GM21717 (cell line): ENCODE measurements at regions not wholly inside any gene's neighbourhood (a gene's known extent, or its start where the extent isn't known, plus 50 kb on each side); places are given as distances from the start of the nearest gene placed in this dataset.
"Not testable (repeated sequence)": the region's sequence is repeated elsewhere in the genome, so short reads cannot be mapped to it uniquely, and the experiment has no call there.

Source experiments
- ATAC-seq: cut with Tn5 transposase; IDR thresholded peaks from one replicate; pipeline ENCODE4 v1.9.1; 2021; ENCODE audit warnings: mild to moderate bottlenecking, moderate library complexity; ENCODE audit not compliant: unreplicated experiment

DNA sequence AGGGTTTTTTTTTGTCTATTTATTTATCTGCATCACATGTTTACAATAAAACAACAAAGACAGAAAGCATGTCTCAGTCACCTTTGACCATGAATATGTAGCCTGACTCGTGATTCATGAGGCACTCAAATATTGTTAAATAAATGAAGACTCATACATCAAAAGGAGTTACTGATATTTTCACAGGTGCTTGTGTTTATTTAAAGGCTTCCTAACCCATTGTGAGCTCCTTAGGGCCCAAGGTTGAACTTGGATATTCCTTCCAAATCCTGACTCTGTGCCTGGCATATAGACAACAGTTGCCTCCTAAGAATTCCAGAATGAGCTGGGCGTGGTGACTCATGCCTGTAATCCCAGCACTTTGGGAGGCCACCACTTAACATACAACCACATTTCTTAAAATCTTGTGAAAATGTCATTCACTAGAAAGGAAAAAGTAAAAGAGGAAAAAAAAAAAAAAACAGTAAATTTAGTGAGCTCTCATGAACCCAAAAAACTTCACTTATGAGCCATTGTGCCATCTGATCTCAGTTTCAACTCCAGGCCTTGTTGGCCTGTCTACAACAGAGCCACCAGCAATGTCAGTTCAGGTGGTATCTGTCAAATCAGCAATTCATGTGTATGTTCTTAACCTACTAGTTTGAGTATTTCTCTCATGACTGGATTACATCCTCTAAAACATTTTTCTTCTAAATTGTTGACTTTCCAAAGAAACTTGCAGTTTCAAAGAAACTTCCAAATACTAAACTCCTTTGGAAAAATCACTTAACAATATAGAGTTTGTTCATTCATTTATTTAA, 162.7 kb upstream of the MARCKS start:
- ATAC-seq: no peak

DNA sequence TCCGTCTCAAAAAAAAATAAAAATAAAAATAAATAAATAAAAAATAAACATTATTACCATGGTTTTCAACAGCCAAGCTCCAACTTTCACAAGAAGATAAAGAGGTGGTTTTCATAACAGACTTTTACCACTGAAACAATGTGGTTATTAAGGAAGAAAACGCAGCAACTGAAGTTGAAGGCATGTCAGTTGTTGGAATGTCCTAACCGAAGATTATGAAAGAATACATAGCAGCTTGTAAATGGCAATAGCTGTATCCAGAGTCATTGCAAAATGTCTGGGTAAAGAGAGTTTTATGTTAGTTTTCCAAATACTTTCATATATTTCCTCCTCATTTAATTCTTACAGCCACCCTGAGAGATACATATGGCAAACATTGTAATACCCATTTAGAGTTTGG, 161.6 kb upstream of the MARCKS start:
- ATAC-seq: no peak

DNA sequence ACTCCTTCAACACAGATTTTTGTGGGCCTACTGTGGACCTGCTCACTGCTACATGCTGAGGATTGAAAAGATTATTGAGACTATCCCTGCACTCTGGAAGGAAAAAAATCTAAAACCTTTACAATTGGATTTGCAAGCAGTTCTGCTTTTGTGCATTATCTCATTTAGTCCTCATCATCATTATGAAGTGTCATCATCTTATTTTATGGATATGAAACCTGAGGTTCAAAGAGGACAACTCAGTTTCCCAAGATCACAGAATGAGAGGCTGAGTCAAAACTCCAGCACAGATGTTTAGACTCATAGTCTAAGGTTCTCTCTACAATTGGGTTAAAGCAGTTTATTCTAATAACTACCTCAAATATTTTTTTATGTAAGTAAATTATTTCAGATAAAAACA, 160.2 kb upstream of the MARCKS start:
- no peak for ATAC-seq

DNA sequence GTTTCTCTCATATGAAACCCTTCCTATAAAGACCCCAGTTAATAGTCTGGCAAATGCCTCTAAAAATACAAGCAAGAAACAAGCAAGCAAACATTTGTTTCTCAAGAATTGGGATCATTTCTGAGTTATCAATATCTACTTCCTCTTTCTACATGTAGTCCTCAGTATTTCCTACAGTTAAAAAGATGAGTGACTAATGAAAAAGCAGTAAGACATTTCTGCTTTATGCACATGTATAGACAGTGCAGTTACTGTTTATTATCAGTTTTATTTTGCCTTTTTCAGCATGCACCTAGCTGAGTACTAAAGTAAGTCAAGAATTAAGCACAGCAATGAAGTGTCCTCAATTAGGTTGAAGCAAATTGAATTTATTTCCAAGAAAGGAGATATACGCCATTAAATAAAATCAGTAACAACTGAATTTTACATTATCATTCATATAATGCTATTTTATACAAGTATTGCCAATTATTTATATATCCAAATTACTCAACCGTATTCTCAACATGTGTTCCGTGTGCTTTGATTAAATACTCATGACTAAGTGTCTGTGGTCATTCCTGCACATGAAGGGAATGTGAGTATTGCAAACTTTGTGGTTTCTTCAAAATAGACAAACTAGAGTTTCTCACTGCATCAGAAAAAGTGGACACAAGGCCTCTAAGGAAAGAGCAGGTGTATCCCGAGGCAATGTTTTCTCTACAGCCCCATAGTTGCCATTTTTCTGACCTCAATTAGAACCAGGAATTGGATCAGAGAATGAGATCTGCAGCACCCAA, 159.3 kb upstream of the MARCKS start:
- no peak for ATAC-seq

DNA sequence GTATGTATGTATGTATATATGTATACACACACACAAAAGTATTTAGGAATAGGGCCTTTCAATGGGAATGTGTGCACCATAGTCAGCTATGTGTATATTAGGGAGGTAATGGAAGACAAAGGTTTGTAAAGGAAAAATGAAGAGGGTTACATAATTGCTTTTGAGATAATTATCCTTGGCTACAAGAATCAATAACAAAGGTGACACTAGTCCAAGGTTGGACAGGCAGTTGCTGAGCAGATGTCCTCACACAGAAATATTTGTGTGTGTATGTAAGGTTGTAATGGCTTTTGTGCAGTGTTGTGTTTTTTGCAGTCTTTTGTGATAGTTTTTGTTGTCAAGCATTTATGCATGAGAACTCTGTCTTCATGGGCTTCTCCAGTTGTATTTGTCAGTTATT, 157.9 kb upstream of the MARCKS start:
- no peak for ATAC-seq

DNA sequence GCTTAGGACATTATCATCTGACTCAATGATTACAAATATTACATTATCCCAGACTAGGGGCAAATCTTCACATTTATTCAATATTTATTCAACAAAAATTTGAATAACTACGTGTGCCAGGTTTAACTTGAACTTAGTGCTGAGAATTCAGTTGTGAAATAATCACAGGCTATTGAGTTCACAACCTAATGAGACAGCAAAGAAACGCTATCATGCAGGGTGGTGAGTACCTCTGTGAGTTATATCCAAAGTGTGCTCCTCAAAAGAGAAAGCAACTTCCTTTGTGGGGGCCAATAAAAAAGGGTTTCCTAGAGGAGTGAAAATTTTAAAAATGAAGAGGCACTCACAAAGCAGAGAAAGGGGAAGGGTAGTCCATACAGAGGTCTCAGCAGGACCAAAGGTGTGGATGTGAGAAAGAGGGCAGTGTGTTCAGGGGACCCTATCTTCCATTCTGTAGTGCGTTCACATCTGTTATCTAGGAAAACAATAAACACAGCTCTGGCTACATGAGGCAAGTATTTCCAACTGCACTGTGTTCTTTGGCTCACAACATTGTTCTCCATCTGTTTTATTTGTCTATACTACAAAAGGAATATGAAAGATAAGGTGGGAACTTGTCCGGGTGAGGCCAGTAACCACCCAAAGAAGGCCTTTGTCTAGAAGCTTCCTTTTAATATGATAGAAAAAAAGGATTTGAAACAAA, 155.4 kb upstream of the MARCKS start:
- ATAC-seq: no peak

DNA sequence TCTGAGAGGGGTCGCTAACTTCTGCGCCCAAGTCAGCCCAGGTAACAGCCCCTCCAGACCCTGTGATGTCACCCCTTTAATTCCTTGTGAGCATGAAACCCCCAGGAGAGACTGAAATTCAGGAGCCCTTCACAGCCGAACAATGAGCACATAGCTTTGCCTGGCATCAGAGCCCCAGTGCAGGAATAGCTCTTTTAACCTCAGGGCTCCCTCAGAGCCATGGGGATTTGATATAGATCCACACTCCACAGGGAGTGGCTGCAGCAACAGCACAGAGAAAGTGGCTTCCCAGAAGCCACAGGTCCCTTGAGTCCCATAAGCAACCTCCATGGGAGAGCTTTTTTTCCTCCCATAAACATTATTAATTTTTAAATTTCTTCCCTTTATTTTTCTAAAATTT, 150.0 kb upstream of the MARCKS start:
- no peak for ATAC-seq

DNA sequence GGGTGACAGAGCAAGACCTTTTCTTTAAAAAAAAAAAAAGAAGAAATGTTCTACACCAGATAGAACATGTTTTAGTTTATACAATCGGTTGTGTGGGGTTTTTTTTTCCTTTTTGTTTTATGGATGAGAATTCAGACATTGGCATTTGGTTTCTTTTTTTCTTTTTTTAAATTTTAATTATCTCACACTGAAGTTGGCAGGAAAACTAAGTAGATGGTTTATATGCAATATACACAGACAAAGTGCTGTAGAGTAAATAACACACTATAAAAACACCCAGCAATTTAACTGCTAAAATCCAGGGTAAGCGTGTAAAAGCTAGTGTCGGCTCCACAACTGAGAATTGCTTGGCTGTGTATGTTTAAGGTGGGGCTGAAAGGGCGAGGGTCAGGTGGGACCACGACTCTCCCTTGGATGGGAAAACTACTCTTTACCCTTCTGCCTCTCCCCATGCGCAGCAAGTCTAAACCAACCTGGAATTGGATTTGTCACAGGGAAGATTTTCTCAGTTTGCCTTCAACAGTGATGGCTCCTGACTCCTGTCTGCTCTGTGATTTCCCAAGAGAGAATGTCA, 147.1 kb upstream of the MARCKS start:
- no peak for ATAC-seq

DNA sequence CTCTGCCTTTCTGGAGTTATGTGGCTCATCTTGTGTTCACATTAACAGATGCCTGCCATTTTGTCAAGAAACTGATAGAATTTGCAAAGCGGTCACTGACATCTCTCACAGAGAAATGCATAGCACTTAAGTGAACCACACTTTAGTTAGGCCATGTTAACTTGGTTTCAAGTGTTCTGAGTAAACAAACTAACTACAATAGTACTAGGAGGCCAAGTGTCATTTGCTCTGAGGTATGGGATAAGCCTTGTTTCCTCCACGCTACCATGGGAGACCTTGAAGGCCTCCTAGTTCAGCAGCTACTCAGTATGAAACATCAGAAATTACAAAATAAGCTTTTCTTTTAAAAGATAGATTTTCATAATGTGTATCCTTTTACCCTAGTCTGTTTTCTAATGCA, 143.5 kb upstream of the MARCKS start:
- ATAC-seq: no peak

DNA sequence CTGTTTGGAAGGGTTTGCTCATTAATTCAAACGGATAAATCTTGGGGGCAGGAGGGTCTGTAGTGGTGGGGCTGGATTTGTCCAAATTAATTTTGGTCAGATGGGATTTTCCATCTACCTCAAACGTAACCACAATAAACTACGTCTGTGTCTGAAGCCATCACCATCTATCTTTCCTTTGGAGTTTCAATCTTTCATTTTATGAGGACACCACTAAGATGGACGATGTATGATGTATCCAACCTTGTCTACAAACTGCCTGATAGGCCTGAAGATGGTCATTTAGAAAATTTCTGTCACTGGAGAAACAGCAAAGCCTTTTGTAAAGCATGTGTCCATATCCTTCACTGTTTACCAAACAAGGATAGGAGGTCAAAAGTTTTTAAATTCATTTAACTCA, 138.6 kb upstream of the MARCKS start:
- no peak for ATAC-seq

DNA sequence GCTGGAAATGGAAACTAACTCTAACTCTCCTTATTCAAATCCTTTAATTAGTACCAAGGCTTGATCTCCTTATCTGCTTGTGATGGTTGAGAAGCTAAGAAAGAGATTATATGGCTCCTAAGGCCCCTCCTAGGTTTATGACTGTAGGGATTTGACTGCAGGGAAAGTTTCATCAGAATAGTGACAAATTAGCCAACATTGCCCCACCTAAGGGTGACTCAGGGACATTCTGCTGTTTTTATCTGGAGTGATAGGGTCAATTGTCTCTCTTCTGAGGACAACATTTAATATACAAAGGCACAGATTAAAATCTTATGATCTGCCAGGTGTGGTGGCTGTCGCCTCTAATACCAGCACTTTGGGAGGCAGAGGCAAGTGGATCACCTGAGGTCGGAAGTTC, 138.1 kb upstream of the MARCKS start:
- ATAC-seq: no peak

DNA sequence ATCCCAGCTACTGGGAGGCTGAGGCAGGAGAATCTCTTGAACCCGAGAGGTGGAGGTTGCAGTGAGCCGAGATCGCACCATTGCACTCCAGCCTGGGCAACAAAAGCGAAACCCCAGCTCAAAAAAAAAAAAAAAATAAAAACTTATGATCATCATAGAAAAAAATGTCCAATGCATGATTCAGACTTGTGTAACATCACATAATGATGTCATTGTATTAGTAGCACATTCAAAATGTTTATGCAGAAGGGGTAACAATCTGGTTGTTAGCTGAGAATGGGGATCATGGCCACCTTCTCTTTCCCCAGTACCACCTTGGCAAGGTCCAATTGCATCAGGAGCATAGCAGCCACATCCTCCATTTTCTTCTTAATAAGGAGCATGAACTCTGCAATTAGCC, 137.6 kb upstream of the MARCKS start:
- no peak for ATAC-seq

DNA sequence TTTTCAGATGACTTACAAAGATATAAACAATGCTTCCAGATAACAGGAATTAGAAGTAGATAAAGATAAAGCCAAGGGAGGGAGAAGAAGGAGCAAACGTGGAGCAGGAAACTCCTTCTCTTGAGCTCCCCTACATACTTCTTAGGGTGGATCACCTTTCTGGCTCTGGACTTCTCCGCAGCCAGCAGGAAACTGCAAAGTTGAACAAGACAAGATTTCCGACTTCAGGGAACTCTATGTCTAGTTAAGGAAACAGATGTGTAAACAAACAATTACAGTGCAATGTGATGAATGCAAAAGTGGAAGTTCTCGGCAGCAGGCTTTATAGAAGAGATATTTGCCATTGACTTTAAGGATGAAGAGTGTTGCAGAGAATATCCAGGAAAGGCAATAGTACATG, 134.0 kb upstream of the MARCKS start:
- ATAC-seq: no peak

DNA sequence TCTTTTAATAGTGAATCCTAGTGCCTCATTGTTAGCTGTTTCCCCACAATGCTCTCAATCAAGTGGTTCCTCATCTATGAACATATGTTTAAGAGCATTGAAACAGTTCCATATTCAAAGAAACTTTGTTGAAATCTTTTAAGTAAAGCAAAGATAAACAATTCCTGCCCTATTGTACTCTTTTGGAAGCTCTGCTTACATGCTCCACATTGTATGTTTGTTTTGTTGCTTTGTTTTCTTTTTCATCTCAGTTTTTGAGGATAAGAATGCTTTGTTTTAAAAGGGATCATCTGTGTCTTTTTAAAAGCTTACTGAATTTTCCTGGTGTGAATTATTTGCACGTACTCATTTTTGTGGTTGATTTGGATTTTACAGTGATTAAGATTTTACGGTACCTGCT, 132.2 kb upstream of the MARCKS start:
- ATAC-seq: not testable (repeated sequence)

DNA sequence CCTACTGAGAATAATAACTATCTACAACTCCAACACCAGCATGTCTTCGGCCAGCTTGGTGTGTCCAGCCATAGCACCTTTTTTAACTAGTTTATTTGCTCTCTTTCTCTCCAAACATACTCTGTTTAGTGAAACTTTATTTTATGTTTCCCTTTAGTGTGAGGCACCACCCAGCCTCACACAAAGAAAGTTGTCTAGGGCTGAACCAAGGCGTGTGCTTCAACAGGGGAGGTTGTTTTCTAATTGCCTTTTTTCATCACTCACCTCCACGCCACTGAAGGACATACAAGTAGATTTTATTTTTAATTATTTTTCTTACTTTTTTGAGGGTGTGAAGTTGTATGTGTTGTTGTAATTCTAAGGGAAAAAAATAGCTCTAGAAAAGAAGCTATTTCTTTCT, 125.6 kb upstream of the MARCKS start:
- no peak for ATAC-seq

DNA sequence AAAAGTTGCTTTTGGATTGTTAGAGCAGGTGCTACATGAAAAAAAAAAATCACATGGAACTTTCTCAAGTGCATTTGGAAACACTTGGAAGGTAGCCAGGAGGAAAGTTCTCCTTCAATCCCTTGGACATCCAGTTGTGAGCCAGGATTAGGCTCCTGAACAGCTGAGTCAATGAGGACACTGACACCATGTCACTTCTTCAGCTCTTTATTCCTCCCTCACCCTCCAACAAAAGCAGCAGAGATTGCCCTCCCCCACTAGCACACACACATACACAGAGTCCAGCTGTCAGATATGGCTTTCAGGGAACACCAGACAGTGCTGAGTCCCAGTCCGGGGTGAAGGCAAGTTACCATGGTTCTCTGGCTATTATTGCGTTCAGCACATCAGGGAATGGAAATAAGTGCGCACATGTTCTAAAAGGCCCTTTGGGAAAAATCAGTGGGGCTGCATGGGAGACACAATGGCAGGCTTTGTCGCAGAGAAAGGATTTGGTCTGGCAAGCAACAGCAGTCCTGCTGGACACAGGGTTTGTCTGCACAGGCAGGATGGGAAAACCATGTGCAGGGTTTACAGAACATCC, 124.7 kb upstream of the MARCKS start:
- no peak for ATAC-seq

DNA sequence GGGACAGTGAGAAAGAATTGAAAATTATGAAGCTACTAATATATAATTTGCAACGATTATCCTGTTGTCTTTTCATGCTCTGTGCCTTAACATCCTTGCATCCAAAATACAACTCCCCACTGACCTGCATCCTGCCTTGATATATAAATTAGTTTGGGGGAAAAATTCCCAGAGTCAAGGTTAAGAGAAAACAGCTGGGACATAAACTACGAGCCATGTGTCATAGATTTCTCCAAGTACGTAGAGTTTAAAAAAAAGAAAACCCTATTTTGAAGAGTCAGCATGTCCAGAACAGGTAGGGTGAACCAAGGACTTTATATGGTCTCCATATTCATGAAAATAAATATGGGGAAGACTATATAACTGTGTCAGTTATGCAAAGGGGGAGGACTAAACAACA, 123.8 kb upstream of the MARCKS start:
- no peak for ATAC-seq

DNA sequence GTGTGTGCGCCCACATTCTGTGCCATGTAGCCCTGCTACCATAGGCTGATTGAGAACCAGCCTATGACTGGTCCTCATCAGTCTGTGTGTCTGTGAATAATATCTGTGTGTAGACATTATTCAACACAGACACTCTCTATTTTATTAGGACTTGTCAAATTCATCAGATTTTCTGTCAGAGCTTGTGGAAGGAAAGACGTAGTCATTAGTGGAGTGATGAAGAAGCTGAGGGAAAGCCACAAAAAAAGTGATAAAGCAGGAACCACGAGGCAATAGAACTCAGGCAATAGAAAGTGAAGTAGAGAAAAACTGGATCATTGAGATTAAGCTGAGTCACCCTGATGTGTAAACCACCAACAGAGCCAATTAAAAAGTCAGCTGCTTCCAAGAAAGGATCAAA, 122.2 kb upstream of the MARCKS start:
- no peak for ATAC-seq

DNA sequence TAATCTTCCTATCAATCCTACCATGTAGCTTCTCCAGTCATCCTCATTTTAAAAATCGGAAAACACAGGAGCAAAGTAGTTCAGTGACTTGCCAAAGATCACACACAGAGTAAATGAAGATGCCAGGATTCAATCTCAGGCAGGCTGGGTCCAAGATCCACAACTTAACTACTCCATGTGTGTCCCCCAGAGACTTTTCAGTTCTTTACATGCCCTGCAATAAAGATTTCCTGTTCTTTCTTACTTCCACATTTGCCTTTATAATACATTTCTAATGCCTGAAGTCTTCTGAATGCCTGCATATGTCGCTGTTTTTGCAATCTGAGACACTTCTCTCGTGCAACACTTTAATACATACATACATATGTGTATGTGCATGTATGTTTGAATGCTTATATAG, 121.7 kb upstream of the MARCKS start:
- no peak for ATAC-seq

DNA sequence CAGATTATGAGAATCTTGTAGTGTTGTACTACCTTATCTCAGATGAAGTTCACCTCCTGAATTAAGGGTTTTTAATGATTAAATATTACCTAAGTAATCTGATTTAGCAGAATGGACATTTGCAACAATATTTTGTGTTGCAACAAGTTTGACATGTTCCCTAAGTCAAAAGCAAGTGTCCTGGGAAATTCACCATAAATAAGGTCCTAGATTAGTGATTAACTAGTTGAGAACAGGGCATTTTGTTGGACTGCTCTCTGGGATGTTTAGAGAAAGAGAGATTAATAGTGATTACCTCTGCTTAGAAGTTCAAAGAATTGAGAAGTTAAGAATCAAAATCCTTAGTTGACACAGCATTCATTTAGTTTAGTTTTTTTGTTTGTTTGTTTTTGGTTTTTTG, 120.2 kb upstream of the MARCKS start:
- ATAC-seq: no peak

DNA sequence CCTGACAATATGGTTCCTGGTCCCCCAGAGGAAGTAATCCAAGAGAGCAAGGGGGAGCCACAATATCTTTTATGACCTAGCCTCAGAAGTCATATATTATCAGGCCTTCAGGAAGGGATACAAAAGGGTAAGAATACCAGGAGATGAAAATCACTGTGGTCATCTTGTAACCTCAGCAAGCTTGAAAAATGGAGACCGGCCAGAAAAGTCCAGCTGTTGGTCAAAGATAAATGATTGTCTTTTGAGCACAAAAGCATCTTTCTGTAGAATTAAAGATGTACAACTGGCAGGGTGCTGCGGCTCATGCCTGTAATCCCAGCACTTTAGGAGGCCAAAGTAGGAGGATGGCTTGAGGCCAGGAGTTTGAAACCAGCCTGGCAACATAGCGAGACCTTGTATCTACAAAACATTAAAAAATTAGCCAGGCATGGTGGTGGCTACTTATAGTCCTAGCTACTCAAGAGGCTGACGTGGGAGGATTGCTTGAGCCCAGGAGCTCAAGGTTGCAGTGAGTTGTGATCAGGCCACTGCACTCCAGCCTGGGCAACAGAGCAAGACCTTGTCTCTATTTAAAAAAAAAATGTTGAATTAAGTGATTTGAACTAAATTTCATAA, 118.0 kb upstream of the MARCKS start:
- no peak for ATAC-seq
